ENCODE measurements at regions not wholly inside any gene's neighbourhood (a gene's known extent, or its start where the extent isn't known, plus 50 kb on each side); places are given as distances from the start of the nearest gene placed in this dataset.

- FAIRE-seq: no peak
- no peak overlapping the region for H3K27ac ChIP-seq (ENCODE audit: low read depth, low read length)
- H3K4me3 Mint-ChIP-seq (ENCODE audit: unreplicated experiment): no peak overlapping the region
- peak; percentile 68 for DNase-seq (ENCODE audit: low read depth)
- no peaks in the 10 kb centered on the region for H3K36me3 ChIP-seq (ENCODE audit: insufficient read depth, low read length)
- H3K79me2 ChIP-seq (ENCODE audit: insufficient read depth, low read length): no peaks in the 10 kb centered on the region
- H3K27ac Mint-ChIP-seq (ENCODE audit: unreplicated experiment): no peak overlapping the region
- no peaks in the 10 kb centered on the region for H3K27me3 Mint-ChIP-seq (ENCODE audit: low read depth, unreplicated experiment)
- TF ChIP-seq EZH2 (IDR thresholded peaks at IDR 0.05; ENCODE audit: insufficient read depth, low read length): no peak
- no peak for TF ChIP-seq CTCF (IDR thresholded peaks at IDR 0.05; ENCODE audit: insufficient read depth, low read depth, low read length)
- H3K4me3 ChIP-seq (ENCODE audit: insufficient read depth, low read depth, low read length): no peak overlapping the region
- H3K4me2 ChIP-seq (ENCODE audit: low read length): no peak overlapping the region
- no peak overlapping the region for H3K9ac ChIP-seq (ENCODE audit: low read length)
- no peaks in the 10 kb centered on the region for H3K27me3 ChIP-seq (ENCODE audit: insufficient read depth, low read length)
- no peaks in the 10 kb centered on the region for H3K4me1 Mint-ChIP-seq (ENCODE audit: low read depth, unreplicated experiment)
- no peaks in the 10 kb centered on the region for H3K9me3 Mint-ChIP-seq (ENCODE audit: unreplicated experiment)
- no peaks in the 10 kb centered on the region for H3K36me3 Mint-ChIP-seq (ENCODE audit: low read depth, unreplicated experiment)
- H3K9me3 ChIP-seq (ENCODE audit: insufficient read depth, low read depth, low read length): no peaks in the 10 kb centered on the region
- H2AFZ ChIP-seq (ENCODE audit: low read depth, low read length): no peak overlapping the region
- no peaks in the 10 kb centered on the region for H4K20me1 ChIP-seq (ENCODE audit: insufficient read depth, low read length)
- H3K4me1 ChIP-seq (ENCODE audit: insufficient read depth, low read length): no peaks in the 10 kb centered on the region
These were observed 312.8 kb upstream of the EPHA5 start for GRCh38 chr4:65983061-65983460.

DNA sequence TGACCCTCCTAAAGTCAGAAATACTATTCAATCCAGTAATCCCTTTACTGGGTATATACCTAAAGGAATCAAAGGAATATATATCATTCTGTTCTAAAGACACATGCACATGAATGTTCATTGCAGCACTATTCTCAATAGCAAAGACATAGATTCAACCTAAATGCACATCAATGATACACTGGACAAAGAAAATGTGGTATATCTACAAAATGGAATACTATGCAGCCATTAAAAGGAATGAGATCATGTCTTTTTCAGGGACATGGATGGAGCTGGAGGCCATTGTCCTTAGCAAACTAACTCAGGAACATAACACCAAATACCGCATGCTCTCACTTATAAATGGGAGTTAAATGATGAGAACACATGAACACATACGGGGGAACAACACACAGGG lies 306.0 kb upstream of the EPHA5 start:
- Histone ChIP-seq H4K20me1 (ENCODE audit: insufficient read depth, low read length) (no peaks in the 10 kb centered on the region), H3K9ac (ENCODE audit: low read length) (no peak overlapping the region), H3K4me3 (ENCODE audit: insufficient read depth, low read depth, low read length) (no peak overlapping the region), H3K4me2 (ENCODE audit: low read length) (no peak overlapping the region), H3K27ac (ENCODE audit: low read depth, low read length) (no peak overlapping the region), H3K4me1 (ENCODE audit: insufficient read depth, low read length) (no peaks in the 10 kb centered on the region), H2AFZ (ENCODE audit: low read depth, low read length) (no peak overlapping the region), H3K27me3 (ENCODE audit: insufficient read depth, low read length) (no peaks in the 10 kb centered on the region), H3K36me3 (ENCODE audit: insufficient read depth, low read length) (no peaks in the 10 kb centered on the region), H3K79me2 (ENCODE audit: insufficient read depth, low read length) (no peaks in the 10 kb centered on the region), H3K9me3 (ENCODE audit: insufficient read depth, low read depth, low read length) (peaks cover 4% of the 10 kb centered on the region)
- Mint-ChIP-seq H3K27me3 (ENCODE audit: low read depth, unreplicated experiment) (no peaks in the 10 kb centered on the region), H3K9me3 (ENCODE audit: unreplicated experiment) (peaks cover 4% of the 10 kb centered on the region), H3K36me3 (ENCODE audit: low read depth, unreplicated experiment) (no peaks in the 10 kb centered on the region), H3K4me1 (ENCODE audit: low read depth, unreplicated experiment) (no peaks in the 10 kb centered on the region), H3K4me3 (ENCODE audit: unreplicated experiment) (no peak overlapping the region), H3K27ac (ENCODE audit: unreplicated experiment) (no peak overlapping the region)
- FAIRE-seq (no peak), DNase-seq (ENCODE audit: low read depth) (no peak)
- TF ChIP-seq EZH2 (IDR thresholded peaks at IDR 0.05; ENCODE audit: insufficient read depth, low read length) (no peak), CTCF (IDR thresholded peaks at IDR 0.05; ENCODE audit: insufficient read depth, low read depth, low read length) (no peak)

GRCh38 chr4:65973186-65973585 lies 302.9 kb upstream of the EPHA5 start:
- peaks cover 4% of the 10 kb centered on the region for H3K9me3 Mint-ChIP-seq (ENCODE audit: unreplicated experiment)
- Histone ChIP-seq H3K27me3 (ENCODE audit: insufficient read depth, low read length) (no peaks in the 10 kb centered on the region), H3K4me3 (ENCODE audit: insufficient read depth, low read depth, low read length) (no peak overlapping the region), H2AFZ (ENCODE audit: low read depth, low read length) (no peak overlapping the region), H4K20me1 (ENCODE audit: insufficient read depth, low read length) (no peaks in the 10 kb centered on the region), H3K4me1 (ENCODE audit: insufficient read depth, low read length) (no peaks in the 10 kb centered on the region), H3K9ac (ENCODE audit: low read length) (no peak overlapping the region), H3K36me3 (ENCODE audit: insufficient read depth, low read length) (no peaks in the 10 kb centered on the region), H3K27ac (ENCODE audit: low read depth, low read length) (no peak overlapping the region), H3K4me2 (ENCODE audit: low read length) (no peak overlapping the region), H3K9me3 (ENCODE audit: insufficient read depth, low read depth, low read length) (peaks cover 4% of the 10 kb centered on the region), H3K79me2 (ENCODE audit: insufficient read depth, low read length) (no peaks in the 10 kb centered on the region)
- no peak overlapping the region for H3K27ac Mint-ChIP-seq (ENCODE audit: unreplicated experiment)
- TF ChIP-seq CTCF (IDR thresholded peaks at IDR 0.05; ENCODE audit: insufficient read depth, low read depth, low read length): no peak
- no peak for TF ChIP-seq EZH2 (IDR thresholded peaks at IDR 0.05; ENCODE audit: insufficient read depth, low read length)
- no peaks in the 10 kb centered on the region for H3K4me1 Mint-ChIP-seq (ENCODE audit: low read depth, unreplicated experiment)
- no peaks in the 10 kb centered on the region for H3K27me3 Mint-ChIP-seq (ENCODE audit: low read depth, unreplicated experiment)
- no peak for DNase-seq (ENCODE audit: low read depth)
- no peak overlapping the region for H3K4me3 Mint-ChIP-seq (ENCODE audit: unreplicated experiment)
- H3K36me3 Mint-ChIP-seq (ENCODE audit: low read depth, unreplicated experiment): no peaks in the 10 kb centered on the region
- FAIRE-seq: no peak

All from astrocyte (in vitro differentiated cells and primary cell).